Neural cell (in vitro differentiated cells): ENCODE measurements at regions not wholly inside any gene's neighbourhood (a gene's known extent, or its start where the extent isn't known, plus 50 kb on each side); places are given as distances from the start of the nearest gene placed in this dataset.

Experiments used
- H2AFZ ChIP-seq: fragments of 200-600, 300-800 bp; sonication (generic), shearing (Covaris generic); 2 replicates; pipeline ENCODE4 v1.6.0; 2014; ENCODE audit warnings: low read depth, mild to moderate bottlenecking, antibody characterized with exemption, low read length, moderate library complexity
- H3F3A ChIP-seq: fragments of 200-600 bp; shearing (Covaris generic); 2 replicates; pipeline ENCODE4 v1.6.1; 2016; ENCODE audit warnings: mild to moderate bottlenecking, moderate library complexity, mixed read lengths, antibody characterized with exemption, low read length; ENCODE audit not compliant: insufficient read depth, poor library complexity, severe bottlenecking
- H3K27ac ChIP-seq: fragments of 200-600, 300-800 bp; sonication (generic), shearing (Covaris generic); 2 replicates; pipeline ENCODE4 v1.5.1; 2014; ENCODE audit warnings: mild to moderate bottlenecking, low read length, moderate library complexity
- H3K27me3 ChIP-seq: fragments of 300-800, 200-600 bp; sonication (generic), shearing (Covaris generic); 2 replicates; pipeline ENCODE4 v1.6.0; 2014; ENCODE audit warnings: mild to moderate bottlenecking, low read depth, low read length, moderate library complexity; ENCODE audit not compliant: insufficient read depth
- H3K36me3 ChIP-seq: fragments of 300-800, 200-600 bp; sonication (generic), shearing (Covaris generic); 2 replicates; pipeline ENCODE4 v1.5.1; 2014; ENCODE audit warnings: mild to moderate bottlenecking, antibody characterized with exemption, low read length, moderate library complexity; ENCODE audit not compliant: insufficient read depth
- H3K4me2 ChIP-seq: fragments of 300-800, 200-600 bp; sonication (generic), shearing (Covaris generic); 2 replicates; pipeline ENCODE4 v1.6.0; 2014; ENCODE audit warnings: mild to moderate bottlenecking, low read length
- H3K4me3 ChIP-seq: fragments of 300-800, 200-600 bp; sonication (generic), shearing (Covaris generic); 2 replicates; pipeline ENCODE4 v1.5.1; 2014; ENCODE audit warnings: mild to moderate bottlenecking, low read length, moderate library complexity
- H3K79me2 ChIP-seq: fragments of 200-600 bp; shearing (Covaris generic); replicated peaks from 2 replicates; pipeline ENCODE4 v1.6.0; 2014; ENCODE audit warnings: mild to moderate bottlenecking, low read length, moderate library complexity; ENCODE audit not compliant: insufficient read depth
- H3K9ac ChIP-seq: fragments of 300-800, 200-600 bp; sonication (generic), shearing (Covaris generic); 2 replicates; pipeline ENCODE4 v1.6.1; 2016; ENCODE audit warnings: mild to moderate bottlenecking, low read length, mixed read lengths
- H3K9me2 ChIP-seq: fragments of 200-600 bp; shearing (Covaris generic); 2 replicates; pipeline ENCODE4 v1.6.1; 2016; ENCODE audit warnings: mild to moderate bottlenecking, low read length, mixed read lengths; ENCODE audit not compliant: insufficient read depth
- H3K9me3 ChIP-seq: fragments of 200-600, 300-800 bp; sonication (generic), shearing (Covaris generic); 2 replicates; pipeline ENCODE4 v1.6.1; 2016; ENCODE audit warnings: mild to moderate bottlenecking, mixed run types, low read length, moderate library complexity, mixed read lengths
- H4K20me1 ChIP-seq: fragments of 200-600 bp; shearing (Covaris generic); 2 replicates; pipeline ENCODE4 v1.6.1; 2016; ENCODE audit warnings: mild to moderate bottlenecking, mixed run types; ENCODE audit not compliant: insufficient read depth
- CTCF ChIP-seq: fragments of 450-650 bp; IDR thresholded peaks from 2 replicates; pipeline ENCODE4 v1.5.1; 2014; ENCODE audit warnings: antibody characterized with exemption, mild to moderate bottlenecking, moderate library complexity; ENCODE audit not compliant: poor library complexity, severe bottlenecking
- EP300 ChIP-seq: fragments of 450-650 bp; conservative IDR thresholded peaks from 2 replicates; pipeline ENCODE4 v1.6.1; 2014; ENCODE audit warnings: antibody characterized with exemption, mild to moderate bottlenecking, moderate library complexity; ENCODE audit not compliant: poor library complexity, severe bottlenecking
- EZH2 ChIP-seq: fragments of 200-600, 300-800 bp; shearing (Covaris generic), sonication (generic); IDR thresholded peaks from 2 replicates; pipeline ENCODE4 v1.6.1; 2014; ENCODE audit warnings: antibody characterized with exemption, low read length, borderline replicate concordance, mild to moderate bottlenecking; ENCODE audit not compliant: insufficient read depth, poor library complexity, severe bottlenecking
- MXI1 ChIP-seq: fragments of 450-650 bp; conservative IDR thresholded peaks from 2 replicates; pipeline ENCODE4 v1.6.1; 2014; ENCODE audit warnings: antibody characterized with exemption, mild to moderate bottlenecking; ENCODE audit not compliant: poor library complexity, severe bottlenecking
- POLR2AphosphoS5 ChIP-seq: IDR thresholded peaks from 2 replicates; pipeline ENCODE4 v1.6.1; 2012
- RAD21 ChIP-seq: fragments of 450-650 bp; conservative IDR thresholded peaks from 2 replicates; pipeline ENCODE4 v1.6.1; 2014; ENCODE audit warnings: antibody characterized with exemption, mild to moderate bottlenecking, moderate library complexity
- SMC3 ChIP-seq: fragments of 450-650 bp; conservative IDR thresholded peaks from 2 replicates; pipeline ENCODE4 v1.6.1; 2014; ENCODE audit warnings: antibody characterized with exemption, mild to moderate bottlenecking, moderate library complexity; ENCODE audit not compliant: poor library complexity
- TAF1 ChIP-seq: IDR thresholded peaks from 2 replicates; pipeline ENCODE4 v1.6.1; 2012; ENCODE audit warnings: low read depth
- TF ChIP-seq, protein P1 (sequence below): IDR thresholded peaks from 2 replicates; pipeline ENCODE4 v1.6.1; 2012; ENCODE audit warnings: borderline replicate concordance

GRCh38 chrX:127943571-127943970 is 108.6 kb downstream of the ACTRT1 start:
- no peaks in the 10 kb centered on the region for H3K9me3 ChIP-seq
- no peaks in the 10 kb centered on the region for H3K27me3 ChIP-seq
- no peak overlapping the region for H3K9ac ChIP-seq
- no peaks in the 10 kb centered on the region for H4K20me1 ChIP-seq
- H3K4me3 ChIP-seq, result no peak overlapping the region
- H3K36me3 ChIP-seq, result no peaks in the 10 kb centered on the region
- TF ChIP-seq POLR2AphosphoS5 (no peak), EZH2 (no peak), MXI1 (no peak), EP300 (no peak), RAD21 (no peak), SMC3 (no peak), TAF1 (no peak), CTCF (no peak)
- TF ChIP-seq, protein P1, sequence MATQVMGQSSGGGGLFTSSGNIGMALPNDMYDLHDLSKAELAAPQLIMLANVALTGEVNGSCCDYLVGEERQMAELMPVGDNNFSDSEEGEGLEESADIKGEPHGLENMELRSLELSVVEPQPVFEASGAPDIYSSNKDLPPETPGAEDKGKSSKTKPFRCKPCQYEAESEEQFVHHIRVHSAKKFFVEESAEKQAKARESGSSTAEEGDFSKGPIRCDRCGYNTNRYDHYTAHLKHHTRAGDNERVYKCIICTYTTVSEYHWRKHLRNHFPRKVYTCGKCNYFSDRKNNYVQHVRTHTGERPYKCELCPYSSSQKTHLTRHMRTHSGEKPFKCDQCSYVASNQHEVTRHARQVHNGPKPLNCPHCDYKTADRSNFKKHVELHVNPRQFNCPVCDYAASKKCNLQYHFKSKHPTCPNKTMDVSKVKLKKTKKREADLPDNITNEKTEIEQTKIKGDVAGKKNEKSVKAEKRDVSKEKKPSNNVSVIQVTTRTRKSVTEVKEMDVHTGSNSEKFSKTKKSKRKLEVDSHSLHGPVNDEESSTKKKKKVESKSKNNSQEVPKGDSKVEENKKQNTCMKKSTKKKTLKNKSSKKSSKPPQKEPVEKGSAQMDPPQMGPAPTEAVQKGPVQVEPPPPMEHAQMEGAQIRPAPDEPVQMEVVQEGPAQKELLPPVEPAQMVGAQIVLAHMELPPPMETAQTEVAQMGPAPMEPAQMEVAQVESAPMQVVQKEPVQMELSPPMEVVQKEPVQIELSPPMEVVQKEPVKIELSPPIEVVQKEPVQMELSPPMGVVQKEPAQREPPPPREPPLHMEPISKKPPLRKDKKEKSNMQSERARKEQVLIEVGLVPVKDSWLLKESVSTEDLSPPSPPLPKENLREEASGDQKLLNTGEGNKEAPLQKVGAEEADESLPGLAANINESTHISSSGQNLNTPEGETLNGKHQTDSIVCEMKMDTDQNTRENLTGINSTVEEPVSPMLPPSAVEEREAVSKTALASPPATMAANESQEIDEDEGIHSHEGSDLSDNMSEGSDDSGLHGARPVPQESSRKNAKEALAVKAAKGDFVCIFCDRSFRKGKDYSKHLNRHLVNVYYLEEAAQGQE, result no peak
- H3F3A ChIP-seq, result no peaks in the 10 kb centered on the region
- H3K9me2 ChIP-seq, result no peaks in the 10 kb centered on the region
- H3K79me2 ChIP-seq, result no peaks in the 10 kb centered on the region
- no peak overlapping the region for H3K27ac ChIP-seq
- H2AFZ ChIP-seq, result no peak overlapping the region
- H3K4me2 ChIP-seq, result no peak overlapping the region

DNA sequence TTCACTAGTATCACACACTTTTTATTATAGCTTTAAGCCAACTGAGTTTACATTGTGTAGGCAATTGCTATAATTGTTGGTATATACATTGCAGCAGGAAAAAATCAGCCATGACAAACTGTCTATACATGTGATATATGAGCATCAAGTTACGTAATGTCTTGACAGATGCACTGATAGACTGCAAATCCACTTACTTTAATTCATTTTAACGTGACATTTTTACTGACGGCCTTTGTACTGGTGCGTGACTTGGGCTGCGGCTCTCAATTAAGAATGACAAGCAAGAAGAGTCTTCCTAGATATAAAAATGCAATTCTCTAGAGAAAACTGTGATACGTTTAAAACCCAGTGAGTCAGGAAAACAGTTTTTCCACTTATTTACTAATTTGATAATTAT is 143.8 kb downstream of the ACTRT1 start:
- H3K9me2 ChIP-seq, result no peaks in the 10 kb centered on the region
- H4K20me1 ChIP-seq, result no peaks in the 10 kb centered on the region
- H3K27ac ChIP-seq, result no peak overlapping the region

More for the DNA sequence above, 143.8 kb downstream of the ACTRT1 start:
- Histone ChIP-seq H3K4me3 (no peak overlapping the region), H3F3A (no peaks in the 10 kb centered on the region), H3K27me3 (no peaks in the 10 kb centered on the region), H3K36me3 (no peaks in the 10 kb centered on the region), H3K4me2 (no peak overlapping the region), H3K79me2 (no peaks in the 10 kb centered on the region), H3K9me3 (no peaks in the 10 kb centered on the region), H2AFZ (no peak overlapping the region), H3K9ac (no peak overlapping the region)
- TF ChIP-seq, protein P1, result no peak
- TF ChIP-seq TAF1, result no peak
- no peak for TF ChIP-seq MXI1
- peak; percentile 92 for TF ChIP-seq POLR2AphosphoS5
- TF ChIP-seq CTCF, result no peak
- no peak for TF ChIP-seq EZH2
- TF ChIP-seq SMC3, result no peak
- TF ChIP-seq RAD21, result no peak
- TF ChIP-seq EP300, result peak; percentile 95
